ENCODE measurements at regions not wholly inside any gene's neighbourhood (a gene's known extent, or its start where the extent isn't known, plus 50 kb on each side); places are given as distances from the start of the nearest gene placed in this dataset.

GRCh38 chr14:24693353-24693737 lies 59.4 kb upstream of the GZMB start:
- Histone ChIP-seq H3K27me3 (ENCODE audit: insufficient read depth, insufficient read length) (no peaks in the 10 kb centered on the region), H3K36me3 (ENCODE audit: insufficient read depth, insufficient read length, low read length) (no peaks in the 10 kb centered on the region), H3K4me1 (ENCODE audit: insufficient read depth, insufficient read length) (no peaks in the 10 kb centered on the region), H3K9ac (ENCODE audit: insufficient read length, low read depth) (no peak overlapping the region), H3K9me3 (ENCODE audit: insufficient read depth, low read length) (no peaks in the 10 kb centered on the region), H3K4me3 (ENCODE audit: insufficient read length, low read depth) (no peak overlapping the region)
- no peak for DNase-seq (ENCODE audit: low read depth, low spot score)
- no peak for TF ChIP-seq YY1 (IDR thresholded peaks at IDR 0.05; ENCODE audit: insufficient read depth, insufficient read length)

DNA sequence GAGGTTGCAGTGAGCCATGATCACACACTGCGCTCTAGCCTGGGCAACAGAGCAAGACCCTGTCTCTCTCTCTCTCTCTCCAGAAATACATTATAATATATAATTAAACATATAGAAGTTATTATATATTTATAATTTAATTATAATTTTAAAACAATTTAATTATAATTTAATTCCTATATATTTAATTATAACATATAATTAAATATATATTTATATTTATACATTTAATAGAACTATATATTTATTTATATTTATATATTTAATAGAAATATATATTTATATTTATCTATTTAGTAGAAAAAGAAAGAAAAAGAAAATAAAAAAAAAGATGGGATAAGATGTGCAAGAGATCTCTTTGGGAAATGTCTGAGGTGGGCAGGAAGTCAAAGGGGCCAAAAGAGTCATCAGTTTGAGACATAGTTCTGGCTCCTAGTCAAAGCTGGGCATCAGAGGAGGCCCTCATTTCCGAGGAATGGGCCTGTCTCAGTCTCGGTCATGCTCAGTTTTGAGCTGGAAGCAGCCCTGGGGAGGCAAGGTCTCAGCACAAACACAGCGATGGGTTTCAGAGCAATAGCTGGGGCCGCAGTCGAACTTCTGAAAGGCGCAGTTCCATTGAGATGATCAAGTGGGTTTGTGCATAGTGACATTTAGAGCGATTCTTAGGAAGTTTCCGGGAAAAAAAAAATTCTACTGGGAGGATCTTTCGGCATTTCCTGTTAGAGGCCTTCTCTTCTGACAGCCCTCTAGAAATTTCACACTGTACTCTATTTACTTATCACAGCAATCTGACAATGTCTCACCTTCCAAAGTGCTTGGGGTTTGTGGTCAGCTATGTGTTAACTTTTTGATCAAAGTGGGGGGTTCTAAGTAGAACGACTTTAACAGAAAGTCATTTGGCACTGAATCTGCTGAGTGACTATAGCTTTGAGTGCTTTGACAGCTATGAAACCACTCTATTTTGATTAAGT lies 58.7 kb upstream of the GZMB start:
- Histone ChIP-seq H3K9me3 (ENCODE audit: insufficient read depth, low read length) (no peaks in the 10 kb centered on the region), H3K9ac (ENCODE audit: insufficient read length, low read depth) (no peak overlapping the region), H3K4me3 (ENCODE audit: insufficient read length, low read depth) (no peak overlapping the region), H3K4me1 (ENCODE audit: insufficient read depth, insufficient read length) (no peaks in the 10 kb centered on the region), H3K36me3 (ENCODE audit: insufficient read depth, insufficient read length, low read length) (no peaks in the 10 kb centered on the region), H3K27me3 (ENCODE audit: insufficient read depth, insufficient read length) (no peaks in the 10 kb centered on the region)
- no peak for DNase-seq (ENCODE audit: low read depth, low spot score)
- TF ChIP-seq SUZ12 (IDR thresholded peaks at IDR 0.05; ENCODE audit: extremely low read depth, insufficient read depth, insufficient read length) = no peak
- TF ChIP-seq ZNF274 (IDR thresholded peaks at IDR 0.05; ENCODE audit: low read depth, low read length) = no peak
- TF ChIP-seq YY1 (IDR thresholded peaks at IDR 0.05; ENCODE audit: insufficient read depth, insufficient read length) = no peak

GRCh38 chr14:24690492-24690891 lies 56.5 kb upstream of the GZMB start:
- no peaks in the 10 kb centered on the region for H3K36me3 ChIP-seq (ENCODE audit: insufficient read depth, insufficient read length, low read length)
- H3K4me3 ChIP-seq (ENCODE audit: insufficient read length, low read depth) = no peak overlapping the region
- H3K27me3 ChIP-seq (ENCODE audit: insufficient read depth, insufficient read length) = no peaks in the 10 kb centered on the region
- H3K4me1 ChIP-seq (ENCODE audit: insufficient read depth, insufficient read length) = no peaks in the 10 kb centered on the region
- DNase-seq (ENCODE audit: low read depth, low spot score) = no peak
- no peaks in the 10 kb centered on the region for H3K9me3 ChIP-seq (ENCODE audit: insufficient read depth, low read length)
- TF ChIP-seq SUZ12 (IDR thresholded peaks at IDR 0.05; ENCODE audit: extremely low read depth, insufficient read depth, insufficient read length) (no peak), ZNF274 (IDR thresholded peaks at IDR 0.05; ENCODE audit: low read depth, low read length) (no peak), YY1 (IDR thresholded peaks at IDR 0.05; ENCODE audit: insufficient read depth, insufficient read length) (no peak)
- no peak overlapping the region for H3K9ac ChIP-seq (ENCODE audit: insufficient read length, low read depth)

DNA sequence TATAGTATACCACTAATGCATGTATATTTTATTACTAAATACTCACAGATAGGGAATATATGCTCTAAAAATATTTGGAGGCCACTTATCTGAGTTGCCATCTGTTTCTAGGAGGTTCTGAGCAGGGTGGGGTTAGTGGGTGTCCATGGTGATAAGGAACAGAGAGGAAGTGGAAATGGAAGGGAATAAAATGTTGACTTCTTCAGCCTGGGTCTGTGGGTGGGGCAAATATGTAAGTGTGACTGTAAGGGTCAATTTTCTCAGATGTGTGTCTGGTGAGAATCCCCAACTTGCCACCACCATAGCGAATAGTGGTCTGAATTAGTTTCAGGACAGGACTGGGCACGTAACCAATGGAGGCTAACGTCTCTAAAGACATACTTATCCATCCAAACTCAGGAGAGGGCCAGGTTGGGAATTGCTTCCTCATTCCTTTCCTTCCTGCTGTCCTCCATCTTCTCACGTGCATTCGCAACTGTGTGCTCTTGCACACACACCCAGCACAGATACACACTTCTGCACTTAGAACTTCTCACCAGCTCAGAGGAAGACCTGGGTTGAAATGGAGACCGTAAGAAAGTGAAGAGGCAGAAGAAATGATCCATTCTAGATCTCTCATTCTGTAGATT lies 54.2 kb upstream of the GZMB start:
- TF ChIP-seq SUZ12 (IDR thresholded peaks at IDR 0.05; ENCODE audit: extremely low read depth, insufficient read depth, insufficient read length) (no peak), ZNF274 (IDR thresholded peaks at IDR 0.05; ENCODE audit: low read depth, low read length) (no peak), YY1 (IDR thresholded peaks at IDR 0.05; ENCODE audit: insufficient read depth, insufficient read length) (no peak)
- no peaks in the 10 kb centered on the region for H3K4me1 ChIP-seq (ENCODE audit: insufficient read depth, insufficient read length)

More for the DNA sequence above, 54.2 kb upstream of the GZMB start:
- H3K4me3 ChIP-seq (ENCODE audit: insufficient read length, low read depth) = no peak overlapping the region
- H3K27me3 ChIP-seq (ENCODE audit: insufficient read depth, insufficient read length) = no peaks in the 10 kb centered on the region
- no peak overlapping the region for H3K9ac ChIP-seq (ENCODE audit: insufficient read length, low read depth)
- no peaks in the 10 kb centered on the region for H3K36me3 ChIP-seq (ENCODE audit: insufficient read depth, insufficient read length, low read length)
- DNase-seq (ENCODE audit: low read depth, low spot score) = no peak
- H3K9me3 ChIP-seq (ENCODE audit: insufficient read depth, low read length) = no peaks in the 10 kb centered on the region

All from NT2/D1 (cell line).